ENCODE measurements at regions not wholly inside any gene's neighbourhood (a gene's known extent, or its start where the extent isn't known, plus 50 kb on each side); places are given as distances from the start of the nearest gene placed in this dataset.

- Histone ChIP-seq H2AFZ (ENCODE audit: insufficient read depth, low read depth, low read length, poor library complexity, severe bottlenecking) (no peak overlapping the region), H3K4me2 (replicated peaks; ENCODE audit: low read depth, low read length, poor library complexity, severe bottlenecking) (no peak overlapping the region), H4K20me1 (ENCODE audit: control insufficient read depth, insufficient read depth, low read length, poor library complexity, severe bottlenecking) (no peaks in the 10 kb centered on the region), H3K27me3 (replicated peaks in 1 of 4; ENCODE audit: control extremely low read depth in 1 of 4, control insufficient read depth in 3 of 4, insufficient read depth in 4 of 4, low read length in 3 of 4) (no peaks in the 10 kb centered on the region), H3K9me3 (ENCODE audit: control extremely low read depth in 1 of 3, control insufficient read depth in 2 of 3, insufficient read depth in 1 of 3, low read length in 2 of 3) (no peaks in the 10 kb centered on the region), H3K4me3 (ENCODE audit: control extremely low read depth in 1 of 5, extremely low read depth in 1 of 5, insufficient read depth in 1 of 5, low read depth in 2 of 5, low read length in 4 of 5) (no peak overlapping the region), H3K36me3 (replicated peaks in 1 of 2; ENCODE audit: control extremely low read depth in 1 of 2, control insufficient read depth in 1 of 2, extremely low read depth in 1 of 2, insufficient read depth in 2 of 2, low read length in 1 of 2) (no peaks in the 10 kb centered on the region), H3K79me2 (ENCODE audit: control insufficient read depth, insufficient read depth, low read length) (no peaks in the 10 kb centered on the region), H3K27ac (ENCODE audit: low read length in 2 of 2) (no peak overlapping the region), H3K4me1 (ENCODE audit: control insufficient read depth in 2 of 2, insufficient read depth in 2 of 2, low read length in 2 of 2) (no peaks in the 10 kb centered on the region), H3K9ac (ENCODE audit: low read length) (no peak overlapping the region)
- intact Hi-C loops (cut with micrococcal nuclease): no loop called here
- H3K9me3 Mint-ChIP-seq (ENCODE audit: insufficient read depth): no peaks in the 10 kb centered on the region
- DNase-seq: no peak
- TF ChIP-seq CTCF (IDR thresholded peaks at IDR 0.05) (peak; percentile 48), EZH2 (IDR thresholded peaks at IDR 0.05; ENCODE audit: borderline replicate concordance, insufficient read depth, low read depth, low read length, poor library complexity, severe bottlenecking) (no peak)
- H3K27ac Mint-ChIP-seq: no peak overlapping the region
- WGBS (ENCODE audit: insufficient coverage): no CpG with 5 or more reads among the region's 3 CpGs
- POLR2A ChIA-PET: no interaction called here
- H3K4me1 Mint-ChIP-seq: no peaks in the 10 kb centered on the region
- CTCF ChIA-PET: no interaction called here
- no peaks in the 10 kb centered on the region for H3K27me3 Mint-ChIP-seq
- no peak for ATAC-seq (ENCODE audit: low read depth)
- no peak overlapping the region for H3K4me3 Mint-ChIP-seq
Observed at GRCh38 chr4:103915224-103915869, 195.6 kb upstream of the TACR3 start.

GRCh38 chr4:103907414-103907813 lies 187.6 kb upstream of the TACR3 start:
- TF ChIP-seq EZH2 (IDR thresholded peaks at IDR 0.05; ENCODE audit: borderline replicate concordance, insufficient read depth, low read depth, low read length, poor library complexity, severe bottlenecking) (no peak), CTCF (IDR thresholded peaks at IDR 0.05) (no peak)
- H3K36me3 ChIP-seq (replicated peaks in 1 of 2; ENCODE audit: control extremely low read depth in 1 of 2, control insufficient read depth in 1 of 2, extremely low read depth in 1 of 2, insufficient read depth in 2 of 2, low read length in 1 of 2): no peaks in the 10 kb centered on the region
- no peak overlapping the region for H2AFZ ChIP-seq (ENCODE audit: insufficient read depth, low read depth, low read length, poor library complexity, severe bottlenecking)
- intact Hi-C loops (cut with micrococcal nuclease): no loop called here
- H3K4me2 ChIP-seq (replicated peaks; ENCODE audit: low read depth, low read length, poor library complexity, severe bottlenecking): no peak overlapping the region
- WGBS (ENCODE audit: insufficient coverage): no CpG with 5 or more reads among the region's 2 CpGs
- ChIA-PET POLR2A (no interaction called here), CTCF (no interaction called here)
- H3K9ac ChIP-seq (ENCODE audit: low read length): no peak overlapping the region
- H3K27ac Mint-ChIP-seq: no peak overlapping the region
- no peak overlapping the region for H3K4me3 Mint-ChIP-seq
- DNase-seq: no peak
- no peaks in the 10 kb centered on the region for H3K27me3 Mint-ChIP-seq
- H3K9me3 ChIP-seq (ENCODE audit: control extremely low read depth in 1 of 3, control insufficient read depth in 2 of 3, insufficient read depth in 1 of 3, low read length in 2 of 3): no peaks in the 10 kb centered on the region
- no peak overlapping the region for H3K4me3 ChIP-seq (ENCODE audit: control extremely low read depth in 1 of 5, extremely low read depth in 1 of 5, insufficient read depth in 1 of 5, low read depth in 2 of 5, low read length in 4 of 5)
- ATAC-seq (ENCODE audit: low read depth): no peak
- no peak overlapping the region for H3K27ac ChIP-seq (ENCODE audit: low read length in 2 of 2)
- H3K4me1 ChIP-seq (ENCODE audit: control insufficient read depth in 2 of 2, insufficient read depth in 2 of 2, low read length in 2 of 2): no peaks in the 10 kb centered on the region
- H3K4me1 Mint-ChIP-seq: no peaks in the 10 kb centered on the region
- H4K20me1 ChIP-seq (ENCODE audit: control insufficient read depth, insufficient read depth, low read length, poor library complexity, severe bottlenecking): no peaks in the 10 kb centered on the region
- H3K79me2 ChIP-seq (ENCODE audit: control insufficient read depth, insufficient read depth, low read length): no peaks in the 10 kb centered on the region
- H3K9me3 Mint-ChIP-seq (ENCODE audit: insufficient read depth): no peaks in the 10 kb centered on the region
- H3K27me3 ChIP-seq (replicated peaks in 1 of 4; ENCODE audit: control extremely low read depth in 1 of 4, control insufficient read depth in 3 of 4, insufficient read depth in 4 of 4, low read length in 3 of 4): no peaks in the 10 kb centered on the region

Measured in B cell (primary cell).